ENCODE measurements at regions not wholly inside any gene's neighbourhood (a gene's known extent, or its start where the extent isn't known, plus 50 kb on each side); places are given as distances from the start of the nearest gene placed in this dataset.
"Not testable (repeated sequence)": the region's sequence is repeated elsewhere in the genome, so short reads cannot be mapped to it uniquely, and the experiment has no call there.

DNA sequence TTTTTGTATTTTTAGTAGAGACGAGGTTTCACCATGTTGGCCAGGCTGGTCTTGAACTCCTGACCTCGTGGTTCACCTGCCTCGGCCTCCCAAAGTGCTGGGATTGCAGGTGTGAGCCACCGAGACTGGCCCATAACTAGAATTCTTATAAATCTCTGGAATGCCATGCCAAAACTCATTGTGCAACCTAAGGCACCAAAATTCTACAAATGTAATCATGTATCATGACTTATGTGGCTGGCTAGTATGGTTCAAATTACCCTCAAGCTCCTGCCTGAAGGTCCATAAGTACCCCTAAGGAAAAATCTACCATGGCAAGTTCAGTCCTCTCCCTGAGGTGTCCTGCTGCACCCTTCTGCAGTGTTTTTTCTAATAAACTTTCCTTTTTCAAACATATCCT is 63.8 kb upstream of the CSF1 start:
- Histone ChIP-seq H3K4me1 (peaks cover 8% of the 10 kb centered on the region; the same call in 1 of the 2 replicates), H3K4me3 (ENCODE audit: low read depth, low read length) (no peak overlapping the region), H3K27me3 (no peaks in the 10 kb centered on the region), H3K9me3 (no peaks in the 10 kb centered on the region), H3K36me3 (no peaks in the 10 kb centered on the region)
- TF ChIP-seq, protein P1, sequence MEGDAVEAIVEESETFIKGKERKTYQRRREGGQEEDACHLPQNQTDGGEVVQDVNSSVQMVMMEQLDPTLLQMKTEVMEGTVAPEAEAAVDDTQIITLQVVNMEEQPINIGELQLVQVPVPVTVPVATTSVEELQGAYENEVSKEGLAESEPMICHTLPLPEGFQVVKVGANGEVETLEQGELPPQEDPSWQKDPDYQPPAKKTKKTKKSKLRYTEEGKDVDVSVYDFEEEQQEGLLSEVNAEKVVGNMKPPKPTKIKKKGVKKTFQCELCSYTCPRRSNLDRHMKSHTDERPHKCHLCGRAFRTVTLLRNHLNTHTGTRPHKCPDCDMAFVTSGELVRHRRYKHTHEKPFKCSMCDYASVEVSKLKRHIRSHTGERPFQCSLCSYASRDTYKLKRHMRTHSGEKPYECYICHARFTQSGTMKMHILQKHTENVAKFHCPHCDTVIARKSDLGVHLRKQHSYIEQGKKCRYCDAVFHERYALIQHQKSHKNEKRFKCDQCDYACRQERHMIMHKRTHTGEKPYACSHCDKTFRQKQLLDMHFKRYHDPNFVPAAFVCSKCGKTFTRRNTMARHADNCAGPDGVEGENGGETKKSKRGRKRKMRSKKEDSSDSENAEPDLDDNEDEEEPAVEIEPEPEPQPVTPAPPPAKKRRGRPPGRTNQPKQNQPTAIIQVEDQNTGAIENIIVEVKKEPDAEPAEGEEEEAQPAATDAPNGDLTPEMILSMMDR (IDR thresholded peaks at IDR 0.05; ENCODE audit: low read depth, low read length), result no peak
- no peak for DNase-seq

DNA sequence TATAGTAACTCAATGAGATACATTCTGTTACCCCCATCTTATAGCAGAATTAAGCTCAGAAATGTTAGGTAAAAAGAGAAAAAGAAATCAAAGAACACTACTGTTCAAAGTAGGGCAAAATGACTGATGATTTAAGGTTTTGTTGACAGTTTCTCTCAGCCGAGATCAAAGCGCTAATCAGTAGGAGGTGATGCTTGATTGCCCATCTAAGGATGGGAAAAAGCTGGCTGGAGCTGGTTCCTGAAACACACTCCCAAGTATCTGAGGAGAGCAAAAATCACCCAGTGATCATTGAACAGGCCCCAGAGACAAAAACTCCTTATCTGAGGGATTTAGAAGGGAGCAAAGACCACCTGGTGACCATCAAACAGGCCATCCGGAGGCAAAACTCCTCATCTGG is 64.5 kb upstream of the CSF1 start:
- TF ChIP-seq, protein P1 (IDR thresholded peaks at IDR 0.05; ENCODE audit: low read depth, low read length), result no peak
- no peak for DNase-seq
- no peaks in the 10 kb centered on the region for H3K36me3 ChIP-seq
- H3K9me3 ChIP-seq, result no peaks in the 10 kb centered on the region
- H3K4me3 ChIP-seq (ENCODE audit: low read depth, low read length), result no peak overlapping the region
- no peaks in the 10 kb centered on the region for H3K27me3 ChIP-seq
- peaks cover 8% of the 10 kb centered on the region; the same call in 1 of the 2 replicates for H3K4me1 ChIP-seq

DNA sequence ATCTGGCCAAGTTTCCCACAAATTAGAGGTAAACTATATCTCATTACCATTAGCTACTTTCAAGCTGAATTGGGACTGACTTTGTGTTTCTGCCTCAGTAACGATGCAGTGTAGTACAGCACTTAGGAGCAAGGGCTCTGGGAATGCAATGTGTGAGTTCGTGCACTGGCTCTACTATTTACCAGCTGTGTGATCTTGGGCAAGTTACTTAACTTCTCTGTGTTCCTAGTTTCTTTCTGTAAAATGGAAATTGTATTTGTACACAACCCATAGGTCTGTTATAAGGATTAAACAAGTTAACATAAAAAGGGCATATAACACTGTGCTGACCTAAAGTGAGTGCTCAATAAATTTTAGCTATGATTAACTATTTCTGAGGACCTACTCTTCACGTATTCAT is 65.0 kb upstream of the CSF1 start:
- no peak for DNase-seq
- Histone ChIP-seq H3K4me1 (peaks cover 8% of the 10 kb centered on the region; the same call in 1 of the 2 replicates), H3K4me3 (ENCODE audit: low read depth, low read length) (no peak overlapping the region), H3K36me3 (no peaks in the 10 kb centered on the region), H3K27me3 (no peaks in the 10 kb centered on the region), H3K9me3 (no peaks in the 10 kb centered on the region)
- TF ChIP-seq, protein P1 (IDR thresholded peaks at IDR 0.05; ENCODE audit: low read depth, low read length), result no peak

GRCh38 chr1:109844609-109845008 is 66.0 kb upstream of the CSF1 start:
- no peak overlapping the region for H3K4me3 ChIP-seq (ENCODE audit: low read depth, low read length)
- TF ChIP-seq, protein P1 (IDR thresholded peaks at IDR 0.05; ENCODE audit: low read depth, low read length), result no peak
- H3K4me1 ChIP-seq, result peaks cover 10% of the 10 kb centered on the region
- no peaks in the 10 kb centered on the region for H3K36me3 ChIP-seq
- no peak for DNase-seq
- no peaks in the 10 kb centered on the region for H3K9me3 ChIP-seq
- H3K27me3 ChIP-seq, result no peaks in the 10 kb centered on the region

GRCh38 chr1:109840011-109840629 is 70.5 kb upstream of the CSF1 start:
- no peaks in the 10 kb centered on the region for H3K9me3 ChIP-seq
- DNase-seq, result no peak
- TF ChIP-seq, protein P1 (IDR thresholded peaks at IDR 0.05; ENCODE audit: low read depth, low read length), result no peak
- H3K27me3 ChIP-seq, result no peaks in the 10 kb centered on the region
- H3K36me3 ChIP-seq, result no peaks in the 10 kb centered on the region
- peaks cover 14% of the 10 kb centered on the region for H3K4me1 ChIP-seq
- no peak overlapping the region for H3K4me3 ChIP-seq (ENCODE audit: low read depth, low read length)

GRCh38 chr1:109839276-109839675 is 71.4 kb upstream of the CSF1 start:
- DNase-seq, result peak; percentile 34
- H3K9me3 ChIP-seq, H3K36me3 ChIP-seq: not testable (repeated sequence)

More at GRCh38 chr1:109839276-109839675, 71.4 kb upstream of the CSF1 start:
- not testable (repeated sequence) for H3K4me3 ChIP-seq (ENCODE audit: low read depth, low read length); H3K27me3 ChIP-seq
- peaks cover 17% of the 10 kb centered on the region for H3K4me1 ChIP-seq
